K562 (cell line): ENCODE measurements at regions not wholly inside any gene's neighbourhood (a gene's known extent, or its start where the extent isn't known, plus 50 kb on each side); places are given as distances from the start of the nearest gene placed in this dataset.

ENCODE experiments used
- ARID1B ChIP-seq: fragments of 450-650 bp; IDR thresholded peaks from 2 replicates; pipeline ENCODE4 v1.6.1; 2016; ENCODE audit warnings: antibody characterized with exemption, mild to moderate bottlenecking, inconsistent platforms
- CBX5 ChIP-seq: IDR thresholded peaks from 2 replicates; pipeline ENCODE4 v1.6.1; 2014; ENCODE audit warnings: low read depth, borderline replicate concordance
- DPF2 ChIP-seq: fragments of 450-650 bp; IDR thresholded peaks from 2 replicates; pipeline ENCODE4 v1.6.1; 2016
- EP300 ChIP-seq: IDR thresholded peaks from 2 replicates; pipeline ENCODE4 v1.6.1; 2012; ENCODE audit warnings: low read length, improper control_type of control experiment
- FOXK1 ChIP-seq: sonication (generic); formaldehyde crosslinking; IDR thresholded peaks from 2 replicates; pipeline ENCODE4 v1.8.0; 2022; ENCODE audit warnings: missing genetic modification reagents, mild to moderate bottlenecking, borderline replicate concordance
- FOXM1 ChIP-seq, 2 experiments: fragments of 450-650 bp in 1 of 2; sonication (generic) in 1 of 2; formaldehyde crosslinking in 1 of 2; IDR thresholded peaks; 2 replicates each; pipeline versions ENCODE4 v1.6.1 to v1.9.0; 2017 to 2022; ENCODE audit warnings: low read depth in 2 of 2, mild to moderate bottlenecking in 2 of 2, missing genetic modification reagents in 1 of 2, moderate library complexity in 1 of 2
- GATA2 ChIP-seq: sonication (generic); formaldehyde crosslinking; IDR thresholded peaks from 2 replicates; pipeline ENCODE4 v1.4.0; 2020; ENCODE audit warnings: mild to moderate bottlenecking, missing genetic modification reagents
- GTF2B ChIP-seq: IDR thresholded peaks from 2 replicates; pipeline ENCODE4 v1.6.1; 2011; ENCODE audit not compliant: insufficient read length; ENCODE audit errors: extremely low read depth
- KDM1A ChIP-seq, 2 experiments: fragments of 450-650 bp; IDR thresholded peaks; 2 replicates each; pipeline ENCODE4 v1.6.1; 2016; ENCODE audit warnings: mild to moderate bottlenecking in 2 of 2
- LEF1 ChIP-seq: fragments of 450-650 bp; IDR thresholded peaks from 2 replicates; pipeline ENCODE4 v1.6.1; 2016; ENCODE audit warnings: mild to moderate bottlenecking
- MTA2 ChIP-seq: fragments of 450-650 bp; IDR thresholded peaks from 2 replicates; pipeline ENCODE4 v1.6.1; 2016; ENCODE audit warnings: low read depth
- MXI1 ChIP-seq: IDR thresholded peaks from 2 replicates; pipeline ENCODE4 v1.6.1; 2011; ENCODE audit warnings: low read depth, mild to moderate bottlenecking, improper control_type of control experiment, low read length
- NR0B1 ChIP-seq: fragments of 450-650 bp; IDR thresholded peaks from one replicate; pipeline ENCODE4 v1.6.1; 2018; ENCODE audit warnings: mild to moderate bottlenecking, moderate library complexity; ENCODE audit not compliant: partially characterized antibody
- SMARCE1 ChIP-seq: fragments of 450-650 bp; IDR thresholded peaks from 2 replicates; pipeline ENCODE4 v1.7.1; 2016; ENCODE audit warnings: mild to moderate bottlenecking
- SOX6 ChIP-seq: fragments of 450-650 bp; IDR thresholded peaks from 2 replicates; pipeline ENCODE4 v1.6.1; 2014; ENCODE audit warnings: mild to moderate bottlenecking
- TAL1 ChIP-seq: fragments of 450-650 bp; IDR thresholded peaks from 2 replicates; pipeline ENCODE4 v1.6.1; 2016; ENCODE audit warnings: mild to moderate bottlenecking
- TBL1XR1 ChIP-seq, 2 experiments: IDR thresholded peaks; 2 replicates each; pipeline ENCODE4 v1.6.1; 2012; ENCODE audit warnings: improper control_type of control experiment in 2 of 2, low read length in 2 of 2, mild to moderate bottlenecking in 1 of 2
- TCF3 ChIP-seq: sonication (generic); formaldehyde crosslinking; IDR thresholded peaks from 2 replicates; pipeline ENCODE4 v1.4.0; 2020; ENCODE audit warnings: mild to moderate bottlenecking, missing genetic modification reagents
- TEAD2 ChIP-seq: fragments of 450-650 bp; IDR thresholded peaks from 2 replicates; pipeline ENCODE4 v1.6.1; 2016; ENCODE audit warnings: missing genetic modification characterization, control low read depth, missing compliant biosample characterization
- TEAD4 ChIP-seq, 2 experiments: sonication (generic) in 1 of 2; formaldehyde crosslinking in 1 of 2; IDR thresholded peaks; 2 replicates each; pipeline versions ENCODE4 v1.6.1 to v1.8.0; 2012 to 2022; ENCODE audit warnings: borderline replicate concordance in 1 of 2, inconsistent platforms in 1 of 2, low read length in 1 of 2, mild to moderate bottlenecking in 1 of 2, missing genetic modification reagents in 1 of 2
- VEZF1 ChIP-seq: fragments of 200-800 bp; sonication (Bioruptor generic); IDR thresholded peaks from 2 replicates; pipeline ENCODE4 v1.6.1; 2017; ENCODE audit warnings: missing genetic modification characterization, missing compliant biosample characterization
- ZBTB9 ChIP-seq: fragments of 450-650 bp; formaldehyde crosslinking; IDR thresholded peaks from 2 replicates; pipeline ENCODE4 v1.4.0; 2020; ENCODE audit warnings: mild to moderate bottlenecking, moderate library complexity
- ZNF384 ChIP-seq: IDR thresholded peaks from 2 replicates; pipeline ENCODE4 v1.6.1; 2012; ENCODE audit warnings: low read depth, low read length, improper control_type of control experiment

GRCh38 chr5:38607930-38608564, 51.6 kb upstream of the LIFR start (continued):
- no peak for TF ChIP-seq NR0B1
- no peak for TF ChIP-seq VEZF1 (CRISPR knock-in tag)
- peak; percentile 65; the same call in 1 of the 2 replicates for TF ChIP-seq SOX6
- no peak for TF ChIP-seq GTF2B
- TF ChIP-seq TEAD2 (tag) = 0 out of 2 replicates have a peak, but pooled peaks have one; percentile 37
- peak; percentile 81 for TF ChIP-seq MTA2
- TF ChIP-seq DPF2 = peak; percentile 75
- TF ChIP-seq MXI1 = 0 out of 2 replicates have a peak, but pooled peaks have one; percentile 24
- peak; percentile 87 for TF ChIP-seq TAL1
- TF ChIP-seq SMARCE1 = peak; percentile 76; the same call in 1 of the 2 replicates
- no peak for TF ChIP-seq CBX5
- peak; percentile 78 for TF ChIP-seq EP300
- peak; percentile 93 for TF ChIP-seq ZNF384
- peak; percentile 42; the same call in 1 of the 2 replicates for TF ChIP-seq LEF1
- TF ChIP-seq KDM1A (IDR thresholded peaks at IDR 0.05) = peak in 1 of 2 experiments; percentile 27; a peak in 1 of 4 replicates
- TF ChIP-seq FOXM1 (IDR thresholded peaks at IDR 0.05; ENCODE audit: low read depth) = peak; percentile 68
- TF ChIP-seq FOXM1 (CRISPR knock-in tag; IDR thresholded peaks at IDR 0.05; ENCODE audit: low read depth) = no peak
- TF ChIP-seq ARID1B = peak; percentile 88
- TF ChIP-seq TCF3 (CRISPR knock-in tag) = peak; percentile 84
- TF ChIP-seq TBL1XR1 (IDR thresholded peaks at IDR 0.05; ENCODE audit: low read length in 2 of 2) = peak in 1 of 2 experiments; percentile 61; a peak in 1 of 4 replicates
- TF ChIP-seq GATA2 (CRISPR knock-in tag) = peak; percentile 58; the same call in 1 of the 2 replicates
- TF ChIP-seq TEAD4 (IDR thresholded peaks at IDR 0.05; ENCODE audit: low read length) = peak; percentile 91
- TF ChIP-seq TEAD4 (CRISPR knock-in tag; IDR thresholded peaks at IDR 0.05; ENCODE audit: borderline replicate concordance) = no peak
- TF ChIP-seq ZBTB9 (CRISPR knock-in tag) = no peak
- no peak for TF ChIP-seq FOXK1 (CRISPR knock-in tag)
